Suppressor macrophage treated with lipopolysaccharide for 1 hour (primary cell): ENCODE measurements at regions not wholly inside any gene's neighbourhood (a gene's known extent, or its start where the extent isn't known, plus 50 kb on each side); places are given as distances from the start of the nearest gene placed in this dataset.

Experiments
- DNase-seq, 3 donors: peaks; one replicate each; pipeline ENCODE4 v3.0.0-alpha.2; 2020 to 2022

- DNase-seq, result no peak
Measured at GRCh38 chr14:65225299-65226159, 123.2 kb upstream of the MAX start.

- DNase-seq, result peak in 2 of 3 donors; percentile 27 to 33
Measured at GRCh38 chr14:65226824-65227604, 124.7 kb upstream of the MAX start.

- no peak for DNase-seq
Measured at GRCh38 chr14:65228436-65228835, 126.1 kb upstream of the MAX start.

GRCh38 chr14:65228956-65229747 lies 126.8 kb upstream of the MAX start:
- no peak for DNase-seq

- DNase-seq, result peak; percentile 50 to 67 (median 57)
Measured at GRCh38 chr14:65229748-65230728, 127.7 kb upstream of the MAX start.

- DNase-seq, result no peak
Measured at GRCh38 chr14:65231286-65231980, 129.1 kb upstream of the MAX start.

GRCh38 chr14:65234752-65235361 lies 132.5 kb upstream of the MAX start:
- DNase-seq, result no peak

GRCh38 chr14:65237023-65237814 lies 134.9 kb upstream of the MAX start:
- DNase-seq, result no peak

- peak; percentile 16 to 24 (median 22) for DNase-seq
Measured at GRCh38 chr14:65237941-65238340, 135.6 kb upstream of the MAX start.

GRCh38 chr14:65238456-65238855 lies 136.1 kb upstream of the MAX start:
- peak; percentile 21 to 29 (median 23) for DNase-seq

- DNase-seq, result peak in 1 of 3 donors; percentile 20
Measured at GRCh38 chr14:65239143-65239937, 137.0 kb upstream of the MAX start.

- no peak for DNase-seq
Measured at GRCh38 chr14:65239938-65240296, 137.6 kb upstream of the MAX start.

- no peak for DNase-seq
Measured at GRCh38 chr14:65241125-65241752, 138.9 kb upstream of the MAX start.

- no peak for DNase-seq
Measured at GRCh38 chr14:65242732-65243134, 140.4 kb upstream of the MAX start.

- peak; percentile 37 to 51 (median 40) for DNase-seq
Measured at GRCh38 chr14:65243766-65244442, 141.6 kb upstream of the MAX start.

- DNase-seq, result no peak
Measured at GRCh38 chr14:65249471-65250161, 147.3 kb upstream of the MAX start.

- no peak for DNase-seq
Measured at GRCh38 chr14:65250162-65250495, 147.8 kb upstream of the MAX start.
